ENCODE measurements at regions not wholly inside any gene's neighbourhood (a gene's known extent, or its start where the extent isn't known, plus 50 kb on each side); places are given as distances from the start of the nearest gene placed in this dataset.
"Not testable (repeated sequence)": the region's sequence is repeated elsewhere in the genome, so short reads cannot be mapped to it uniquely, and the experiment has no call there.

GRCh38 chr10:130515670-130516069 lies 379.5 kb downstream of the GLRX3 start:
- in situ Hi-C loops (cut with MboI; ENCODE audit: low pct_unique_long_range_greater_than_20kb, low sequenced_read_pairs, unreplicated experiment) = no loop called here
- DNase-seq (ENCODE audit: low spot score) = no peak
- TF ChIP-seq CTCF (IDR thresholded peaks at IDR 0.05; ENCODE audit: extremely low read depth, insufficient read depth, missing control alignments) = no peak

- DNase-seq (ENCODE audit: low spot score) = no peak
- in situ Hi-C loops (cut with MboI; ENCODE audit: low pct_unique_long_range_greater_than_20kb, low sequenced_read_pairs, unreplicated experiment) = no loop called here
- no peak for TF ChIP-seq CTCF (IDR thresholded peaks at IDR 0.05; ENCODE audit: extremely low read depth, insufficient read depth, missing control alignments)
Observed at GRCh38 chr10:130516141-130516735, 380.0 kb downstream of the GLRX3 start.

GRCh38 chr10:130518921-130519320 lies 382.7 kb downstream of the GLRX3 start:
- DNase-seq (ENCODE audit: low spot score); in situ Hi-C loops (cut with MboI; ENCODE audit: low pct_unique_long_range_greater_than_20kb, low sequenced_read_pairs, unreplicated experiment): not testable (repeated sequence)

GRCh38 chr10:130519791-130520190 lies 383.6 kb downstream of the GLRX3 start:
- TF ChIP-seq CTCF (IDR thresholded peaks at IDR 0.05; ENCODE audit: extremely low read depth, insufficient read depth, missing control alignments) = no peak
- in situ Hi-C loops (cut with MboI; ENCODE audit: low pct_unique_long_range_greater_than_20kb, low sequenced_read_pairs, unreplicated experiment) = no loop called here
- no peak for DNase-seq (ENCODE audit: low spot score)

GRCh38 chr10:130531312-130531711 lies 395.1 kb downstream of the GLRX3 start:
- in situ Hi-C loops (cut with MboI; ENCODE audit: low pct_unique_long_range_greater_than_20kb, low sequenced_read_pairs, unreplicated experiment) = no loop called here
- no peak for TF ChIP-seq CTCF (IDR thresholded peaks at IDR 0.05; ENCODE audit: extremely low read depth, insufficient read depth, missing control alignments)
- DNase-seq (ENCODE audit: low spot score) = no peak

GRCh38 chr10:130541090-130541489 lies 404.9 kb downstream of the GLRX3 start:
- DNase-seq (ENCODE audit: low spot score) = no peak
- in situ Hi-C loops (cut with MboI; ENCODE audit: low pct_unique_long_range_greater_than_20kb, low sequenced_read_pairs, unreplicated experiment) = no loop called here
- TF ChIP-seq CTCF (IDR thresholded peaks at IDR 0.05; ENCODE audit: extremely low read depth, insufficient read depth, missing control alignments) = no peak

GRCh38 chr10:130542761-130543160 lies 406.6 kb downstream of the GLRX3 start:
- in situ Hi-C loops (cut with MboI; ENCODE audit: low pct_unique_long_range_greater_than_20kb, low sequenced_read_pairs, unreplicated experiment) = no loop called here
- no peak for DNase-seq (ENCODE audit: low spot score)
- no peak for TF ChIP-seq CTCF (IDR thresholded peaks at IDR 0.05; ENCODE audit: extremely low read depth, insufficient read depth, missing control alignments)
